NCI-H2081 (cell line): ENCODE measurements at regions not wholly inside any gene's neighbourhood (a gene's known extent, or its start where the extent isn't known, plus 50 kb on each side); places are given as distances from the start of the nearest gene placed in this dataset.

ENCODE experiments used
- DNase-seq, 2 experiments: peaks; one replicate each; lab custom pipeline; 2025; lab: John Stamatoyannopoulos, UW

- DNase-seq: no peak
These were observed 50.6 kb upstream of the ZNF385D start for GRCh38 chr3:21801631-21802030.

- DNase-seq: no peak
These were observed 52.6 kb upstream of the ZNF385D start for GRCh38 chr3:21803604-21804003.

- DNase-seq: no peak
These were observed 53.3 kb upstream of the ZNF385D start for GRCh38 chr3:21804330-21804729.

- no peak for DNase-seq
These were observed 55.7 kb upstream of the ZNF385D start for GRCh38 chr3:21806733-21807132.

- no peak for DNase-seq
These were observed 74.7 kb upstream of the ZNF385D start for GRCh38 chr3:21825684-21826083.

GRCh38 chr3:21826416-21826815 lies 75.4 kb upstream of the ZNF385D start:
- no peak for DNase-seq

GRCh38 chr3:21830541-21830940 lies 79.5 kb upstream of the ZNF385D start:
- no peak for DNase-seq

- DNase-seq: no peak
These were observed 84.3 kb upstream of the ZNF385D start for GRCh38 chr3:21835264-21835663.

GRCh38 chr3:21836227-21836626 lies 85.2 kb upstream of the ZNF385D start:
- no peak for DNase-seq

GRCh38 chr3:21839176-21839575 lies 88.2 kb upstream of the ZNF385D start:
- no peak for DNase-seq

GRCh38 chr3:21839592-21839991 lies 88.6 kb upstream of the ZNF385D start:
- DNase-seq: no peak

GRCh38 chr3:21847005-21847404 lies 96.0 kb upstream of the ZNF385D start:
- DNase-seq: no peak

GRCh38 chr3:21859124-21860081 lies 108.4 kb upstream of the ZNF385D start:
- no peak for DNase-seq

- no peak for DNase-seq
These were observed 109.1 kb upstream of the ZNF385D start for GRCh38 chr3:21860082-21860475.

GRCh38 chr3:21860657-21861056 lies 109.6 kb upstream of the ZNF385D start:
- DNase-seq: no peak

- DNase-seq: no peak
These were observed 125.8 kb upstream of the ZNF385D start for GRCh38 chr3:21876782-21877181.

- no peak for DNase-seq
These were observed 126.3 kb upstream of the ZNF385D start for GRCh38 chr3:21877214-21877754.

GRCh38 chr3:21879184-21879886 lies 128.3 kb upstream of the ZNF385D start:
- no peak for DNase-seq

- DNase-seq: no peak
These were observed 137.6 kb upstream of the ZNF385D start for GRCh38 chr3:21888656-21889055.

- DNase-seq: no peak
These were observed 138.2 kb upstream of the ZNF385D start for GRCh38 chr3:21889166-21889565.

GRCh38 chr3:21892104-21892503 lies 141.1 kb upstream of the ZNF385D start:
- no peak for DNase-seq

- no peak for DNase-seq
These were observed 142.2 kb upstream of the ZNF385D start for GRCh38 chr3:21893242-21893641.
